Posterior vena cava (tissue), 2 donors: ENCODE measurements at regions not wholly inside any gene's neighbourhood (a gene's known extent, or its start where the extent isn't known, plus 50 kb on each side); places are given as distances from the start of the nearest gene placed in this dataset.

ENCODE experiments used
- DNase-seq: peaks from one replicate; pipeline ENCODE4 v3.0.0-alpha.2; 2020; ENCODE audit warnings: low spot score
- intact Hi-C, 2 donors: fragments of 100-400 bp; cut with DNase I; formaldehyde crosslinking; loops; one replicate each; pipeline versions ENCODE4 v1.14.1 to v1.14.2; 2022 to 2023
- donor health status: DM: yes; HTN: yes; CAD: no.
- donor health status: DM: yes; HTN: yes; CAD: no.

DNA sequence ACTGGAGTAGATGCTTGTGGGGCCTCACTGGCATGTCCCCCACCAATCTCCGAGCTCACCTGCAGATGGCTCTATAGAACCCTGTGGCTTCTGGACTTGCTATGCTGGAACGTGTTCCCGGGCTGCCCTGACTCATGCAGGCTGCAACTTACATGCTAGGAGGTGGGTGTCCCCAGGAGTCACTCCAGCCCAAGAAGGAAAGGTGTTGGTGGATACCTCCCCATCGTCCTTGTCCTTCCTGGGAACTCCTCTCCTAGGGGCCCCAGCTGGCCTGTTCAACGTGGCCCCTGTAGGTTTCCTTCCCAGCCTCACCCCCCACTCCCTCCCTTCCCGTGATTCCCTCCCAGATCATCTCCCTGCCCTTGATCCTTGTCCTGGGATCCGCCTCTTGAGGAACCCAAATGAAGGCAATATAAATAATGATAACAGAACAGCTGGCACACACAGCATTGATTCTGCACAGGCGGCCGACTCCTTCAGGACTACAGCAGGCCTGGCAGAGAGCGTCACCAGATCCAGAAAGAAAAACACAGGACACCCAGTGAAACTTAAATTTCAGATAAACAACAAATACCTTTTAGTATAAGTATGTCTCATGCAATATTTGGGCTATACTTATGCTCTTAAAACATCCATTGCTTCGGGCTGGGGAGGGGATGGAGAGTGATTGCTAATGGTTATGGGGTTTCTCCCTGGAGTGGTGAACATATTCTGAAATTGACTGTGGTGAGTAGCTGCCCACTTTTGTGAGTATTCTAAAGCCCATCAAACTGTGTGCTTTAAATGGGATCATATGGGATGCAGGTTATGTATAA is 221.1 kb upstream of the GSE1 start:
- intact Hi-C loops: no loop called here
- DNase-seq: peak; percentile 61

DNA sequence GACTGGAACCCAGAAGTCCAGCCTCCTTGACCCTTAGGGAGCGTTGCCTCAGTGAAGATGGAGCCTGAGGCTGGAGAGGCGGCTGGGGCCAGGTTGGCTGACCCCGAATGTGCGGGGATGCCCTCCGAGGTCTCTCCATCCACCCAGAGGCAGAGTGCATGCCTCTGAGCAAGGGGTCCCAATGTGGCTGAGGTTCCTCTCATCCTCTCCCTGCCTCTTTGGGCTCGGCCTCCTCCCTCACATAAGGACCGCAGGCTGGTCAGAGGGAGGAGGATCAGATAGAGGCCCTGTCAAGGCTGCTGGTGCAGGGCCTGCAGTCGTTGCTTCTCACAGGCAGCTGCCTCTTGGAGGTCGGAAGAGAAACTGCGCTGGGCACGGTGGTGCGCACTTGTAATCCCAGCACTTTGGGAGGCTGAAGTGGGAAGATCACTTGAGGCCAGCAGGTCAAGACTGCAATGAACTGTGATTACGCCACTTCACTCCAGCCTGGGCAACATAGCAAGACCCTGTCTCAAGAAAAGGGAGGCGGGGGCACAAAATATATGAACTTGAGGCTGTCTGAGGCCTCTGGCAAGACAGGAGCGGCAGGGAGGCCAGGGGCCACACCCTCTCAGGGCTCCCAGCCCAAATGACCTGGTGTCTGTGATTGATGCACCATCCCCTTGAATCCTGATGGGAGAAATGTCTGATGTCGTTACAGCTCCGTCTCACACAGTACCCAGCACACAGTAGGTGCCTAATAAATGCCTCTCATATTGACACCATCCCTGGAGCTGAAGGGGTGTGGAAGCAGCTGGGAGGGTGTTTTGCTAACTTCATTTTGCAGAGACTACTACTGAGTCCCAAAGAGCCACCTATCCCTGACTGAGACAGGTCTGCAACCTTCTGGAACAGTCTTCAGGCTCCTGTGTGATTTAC is 220.1 kb upstream of the GSE1 start:
- intact Hi-C loops: no loop called here
- DNase-seq: peak; percentile 72

DNA sequence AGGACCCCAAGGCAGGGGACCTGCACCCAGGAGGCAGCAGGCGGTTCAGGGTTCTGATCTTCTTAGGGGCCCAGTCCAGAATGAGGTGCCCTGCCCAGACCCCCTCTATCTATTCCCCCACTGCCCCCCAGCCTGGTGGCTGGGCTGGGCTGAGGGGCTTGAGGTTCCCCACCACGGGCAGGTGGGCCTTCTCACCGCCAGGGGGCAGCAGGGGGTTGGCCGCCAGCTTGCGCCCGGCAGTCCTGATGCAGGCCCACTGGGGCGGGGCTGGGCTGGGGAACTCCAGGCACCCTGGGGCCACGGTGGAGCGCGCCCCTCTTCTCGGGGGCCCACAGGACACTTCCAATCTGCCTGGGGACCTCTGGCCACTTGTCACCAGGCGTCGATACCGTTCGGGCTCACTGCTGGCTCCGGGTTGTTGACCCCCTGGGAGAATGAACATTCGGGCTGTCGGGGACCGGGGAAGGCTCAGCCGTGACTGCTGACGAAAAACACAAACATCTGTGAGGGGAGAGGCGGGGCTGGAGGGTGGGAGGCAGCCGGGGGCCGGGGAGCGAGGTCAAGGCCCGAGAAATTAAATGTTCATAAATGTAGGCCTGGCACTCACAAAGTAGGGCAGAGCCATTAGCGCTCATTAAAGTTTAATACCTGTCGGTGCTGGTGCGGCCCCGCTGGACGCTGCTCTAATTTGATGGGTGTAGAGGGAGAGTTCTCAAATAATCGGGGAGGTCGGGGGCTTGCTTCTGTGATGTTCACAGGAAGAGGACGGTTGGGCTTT is 219.3 kb upstream of the GSE1 start:
- intact Hi-C loops: no loop called here
- peak; percentile 89 for DNase-seq

DNA sequence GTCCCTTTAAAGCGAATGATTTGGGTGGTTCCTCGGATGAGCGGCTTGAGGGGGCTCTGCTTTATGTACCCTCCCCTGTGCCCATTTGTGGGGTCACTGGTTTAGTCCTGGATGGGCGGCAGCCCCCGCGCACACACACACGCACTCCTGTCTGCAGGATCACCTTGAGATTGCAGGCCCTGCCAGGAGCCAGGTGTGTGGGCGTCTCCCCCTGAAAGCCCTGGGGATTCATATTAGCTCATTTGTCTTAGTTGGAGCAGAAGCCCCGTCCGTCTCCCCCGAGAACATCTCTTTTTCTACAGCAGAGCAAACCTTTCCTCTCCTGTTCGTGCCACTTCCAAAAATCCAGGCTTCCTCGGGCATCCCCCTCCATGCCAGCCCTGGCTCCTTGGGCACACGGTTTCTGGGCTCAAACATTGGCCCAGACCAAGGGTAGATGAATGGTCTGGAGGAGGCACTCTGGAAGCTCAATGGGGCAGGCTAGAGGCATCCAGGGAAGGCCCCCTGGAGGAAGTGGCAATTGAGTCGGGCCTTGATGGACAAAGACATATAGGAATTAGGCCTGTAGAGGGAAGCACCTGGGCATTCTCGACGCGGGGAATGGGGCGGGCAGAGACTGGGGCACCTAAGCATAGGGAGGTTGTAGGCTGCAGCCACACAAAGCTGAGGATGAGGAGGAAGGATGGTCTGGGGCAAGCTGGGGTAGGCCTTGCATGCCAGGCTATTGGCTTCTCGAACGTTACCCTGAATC is 218.5 kb upstream of the GSE1 start:
- intact Hi-C loops: no loop called here
- DNase-seq: peak; percentile 58

DNA sequence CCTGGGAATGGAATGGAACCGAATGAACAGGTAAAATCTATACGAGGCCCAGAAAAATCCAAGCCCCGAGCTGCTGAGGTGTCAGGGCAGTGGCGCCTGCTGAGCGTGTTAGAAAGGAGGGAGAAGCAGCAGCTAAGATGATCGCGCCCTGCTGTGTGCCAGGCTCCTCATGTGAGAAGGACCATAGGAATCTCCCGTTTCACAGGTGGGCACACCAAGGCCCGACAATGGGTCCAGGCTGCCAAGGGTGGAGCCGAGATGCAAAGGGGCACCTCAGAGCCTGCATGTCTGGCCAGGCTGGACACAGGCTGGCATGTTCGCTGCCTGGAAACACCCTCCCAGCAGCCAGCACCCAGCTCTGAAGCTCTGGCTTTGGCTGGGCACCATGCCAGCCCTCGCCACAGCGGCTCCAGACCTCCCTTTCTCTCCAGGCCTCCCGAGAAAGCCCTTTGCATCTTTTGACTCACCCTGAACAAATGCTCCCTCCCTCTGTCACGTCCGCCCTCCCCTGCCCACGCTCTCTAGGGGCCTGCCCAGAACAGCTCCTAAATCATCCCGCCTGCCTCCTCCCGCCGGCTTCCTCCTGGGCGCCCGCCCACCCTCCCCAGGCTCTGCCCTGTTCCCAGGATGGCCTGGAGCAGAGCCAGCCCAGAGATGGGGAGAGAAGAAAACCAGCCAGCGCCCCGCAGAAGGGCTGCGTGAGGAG is 217.8 kb upstream of the GSE1 start:
- DNase-seq: peak; percentile 95
- intact Hi-C loops: no loop called here

DNA sequence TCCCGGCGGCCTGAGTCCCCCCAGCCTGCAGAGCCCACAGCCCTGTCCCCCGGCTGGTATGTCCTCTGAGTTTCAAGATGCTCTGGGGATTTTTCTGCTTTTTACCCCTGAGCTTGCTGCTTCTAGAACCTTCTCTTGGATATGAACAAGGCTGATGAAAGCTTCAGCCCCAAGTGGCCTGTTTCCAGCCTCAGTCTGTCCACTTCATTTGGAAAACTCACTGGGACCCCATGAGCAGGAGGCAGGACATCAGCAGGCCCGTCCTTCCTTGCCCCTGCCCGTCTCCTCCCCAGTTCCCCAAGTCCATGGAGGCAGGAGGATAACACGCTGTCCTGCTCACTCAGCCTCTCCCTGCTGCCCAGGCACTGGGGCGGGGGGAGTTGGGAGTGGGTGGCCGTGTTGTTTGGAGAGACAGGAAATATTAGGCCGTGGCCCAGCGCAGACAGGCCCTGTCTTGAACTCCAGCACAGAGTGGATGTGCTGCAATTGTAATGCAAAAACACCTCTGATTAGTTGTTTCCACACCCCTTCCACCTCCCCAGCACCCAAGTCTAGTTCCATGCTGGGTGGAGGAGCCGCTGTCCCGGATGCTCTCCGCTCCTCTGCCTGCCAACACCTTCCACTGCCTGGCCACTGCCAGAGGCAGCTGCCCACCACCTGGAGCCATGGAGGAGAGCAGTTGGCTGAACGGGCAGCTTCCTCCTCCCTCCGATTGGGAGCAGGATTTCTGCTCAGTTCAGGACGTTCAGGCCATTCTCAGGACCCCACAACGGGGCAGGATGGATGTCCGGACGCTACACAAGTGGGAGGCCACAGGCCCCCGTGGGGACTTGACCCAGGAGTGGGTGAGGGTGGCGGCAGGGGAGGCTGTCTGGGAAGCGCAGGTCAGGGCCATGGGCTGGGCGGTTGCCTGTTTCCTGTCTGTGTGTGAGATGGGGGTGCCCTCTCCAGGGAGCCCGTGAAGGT is 216.9 kb upstream of the GSE1 start:
- intact Hi-C loops: no loop called here
- DNase-seq: peak; percentile 82

DNA sequence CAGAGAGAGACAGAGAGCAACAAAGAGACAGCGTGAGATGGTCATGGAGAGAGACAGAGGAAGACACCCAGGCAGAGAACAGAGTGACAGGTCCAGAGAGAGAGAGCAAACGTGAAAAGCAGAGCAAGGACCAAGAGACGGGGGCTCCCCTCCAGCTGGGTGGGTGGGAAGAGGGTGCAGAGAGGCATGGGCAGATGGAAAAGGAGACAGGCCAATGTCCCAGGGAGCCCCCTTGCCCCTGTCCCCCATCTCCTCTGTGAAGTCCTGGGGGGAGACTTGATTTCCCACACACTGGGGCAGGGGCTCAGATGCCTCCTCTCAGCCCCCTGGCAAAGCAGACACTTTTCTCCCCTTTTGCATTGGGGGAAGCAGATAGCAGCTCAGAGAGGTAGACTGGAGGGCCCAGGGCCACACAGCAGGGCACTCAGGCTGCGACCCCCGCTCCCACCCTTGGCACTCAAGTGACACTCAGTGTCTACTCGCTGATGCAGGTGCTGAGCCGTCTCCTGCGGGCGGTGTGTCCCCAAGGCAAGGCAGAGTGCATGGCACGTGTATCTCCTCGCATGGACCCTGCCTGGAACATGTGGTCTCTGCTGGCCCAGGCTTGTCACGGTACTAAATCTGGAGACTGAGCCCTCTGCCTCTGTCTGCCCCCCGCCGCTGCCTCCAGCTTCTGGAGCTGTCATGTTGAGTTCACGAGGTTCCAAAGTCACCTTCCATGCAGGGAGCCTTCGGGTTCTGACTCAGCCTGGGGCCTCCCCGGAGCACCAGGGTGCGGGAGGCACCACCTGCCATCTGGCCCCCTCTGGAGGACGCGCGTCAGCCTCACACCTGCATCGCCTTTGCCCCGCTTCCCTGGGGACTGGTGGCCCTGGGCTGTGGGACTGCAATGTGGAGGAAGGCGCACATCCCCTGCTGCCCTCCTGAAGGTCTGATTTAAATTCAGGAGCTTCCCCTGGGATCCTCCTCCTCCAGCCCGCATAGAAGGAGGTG is 215.9 kb upstream of the GSE1 start:
- intact Hi-C loops: no loop called here
- DNase-seq: peak; percentile 79

DNA sequence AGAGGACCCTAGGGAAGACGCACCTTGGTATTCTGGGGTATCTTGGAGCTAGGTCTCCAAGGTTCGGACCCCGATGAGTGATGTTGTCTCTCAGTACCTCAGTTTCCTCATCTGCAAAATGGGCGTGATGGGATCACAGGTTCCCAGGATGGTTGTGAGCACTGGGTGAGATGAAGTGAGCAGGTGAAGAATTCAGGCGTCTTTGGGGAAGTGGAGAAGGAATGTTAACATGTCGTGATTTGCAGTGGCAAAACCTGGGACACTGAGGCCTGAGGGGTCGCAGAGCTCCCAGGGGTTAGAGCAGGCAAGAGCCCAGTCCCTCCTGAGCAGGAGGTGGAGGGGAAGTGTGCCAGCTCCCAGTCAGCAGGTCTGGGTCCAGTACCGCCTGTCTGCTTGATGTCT is 215.1 kb upstream of the GSE1 start:
- DNase-seq: peak; percentile 48
- intact Hi-C loops: no loop called here

DNA sequence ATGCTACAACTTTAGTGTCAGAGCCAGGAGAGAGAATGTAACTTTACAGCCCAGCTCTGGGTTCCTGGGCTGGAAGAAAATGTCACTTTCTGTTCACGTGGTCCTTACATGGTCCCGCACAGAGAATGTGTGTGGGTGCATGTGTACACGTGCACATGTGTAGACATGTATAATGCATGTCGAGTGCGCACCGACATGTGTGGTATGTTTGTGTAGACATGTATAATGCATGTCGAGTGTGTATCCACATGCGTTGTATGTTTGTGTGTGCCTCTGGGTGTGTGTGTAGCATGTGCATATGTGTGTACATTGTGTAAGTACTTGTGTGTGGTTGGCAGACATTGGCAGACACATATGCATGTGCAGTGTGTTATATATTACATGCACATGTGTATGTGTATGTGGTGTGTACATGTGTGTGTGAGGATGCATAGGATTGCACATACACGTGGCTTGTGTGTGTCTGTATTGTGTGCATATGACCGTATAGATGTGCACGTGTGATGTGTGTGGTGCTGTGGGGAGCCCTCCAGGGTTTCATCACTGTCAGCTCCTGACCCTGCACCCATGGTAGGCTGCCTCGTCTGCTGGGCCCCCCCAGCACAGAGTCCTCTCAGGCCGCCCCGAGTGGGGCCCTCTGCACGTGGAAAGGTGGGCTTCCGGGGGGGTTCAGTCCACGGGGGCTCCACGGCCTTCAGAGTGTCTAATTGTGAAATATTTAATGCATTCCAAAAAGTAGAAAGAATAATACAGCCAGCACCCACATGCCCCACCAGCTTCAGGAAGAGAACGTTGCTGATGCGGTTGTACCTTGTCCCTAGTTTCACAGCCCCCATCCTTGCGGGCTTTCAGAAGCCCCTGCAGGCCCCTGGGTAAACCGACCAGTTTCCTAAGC is 214.2 kb upstream of the GSE1 start:
- DNase-seq: peak; percentile 54
- intact Hi-C loops: loop anchor here in 1 of 2 donors (1.0 kb wide), 1 partner anchor 34 kb away; no protein-coding TSS in a partner anchor

DNA sequence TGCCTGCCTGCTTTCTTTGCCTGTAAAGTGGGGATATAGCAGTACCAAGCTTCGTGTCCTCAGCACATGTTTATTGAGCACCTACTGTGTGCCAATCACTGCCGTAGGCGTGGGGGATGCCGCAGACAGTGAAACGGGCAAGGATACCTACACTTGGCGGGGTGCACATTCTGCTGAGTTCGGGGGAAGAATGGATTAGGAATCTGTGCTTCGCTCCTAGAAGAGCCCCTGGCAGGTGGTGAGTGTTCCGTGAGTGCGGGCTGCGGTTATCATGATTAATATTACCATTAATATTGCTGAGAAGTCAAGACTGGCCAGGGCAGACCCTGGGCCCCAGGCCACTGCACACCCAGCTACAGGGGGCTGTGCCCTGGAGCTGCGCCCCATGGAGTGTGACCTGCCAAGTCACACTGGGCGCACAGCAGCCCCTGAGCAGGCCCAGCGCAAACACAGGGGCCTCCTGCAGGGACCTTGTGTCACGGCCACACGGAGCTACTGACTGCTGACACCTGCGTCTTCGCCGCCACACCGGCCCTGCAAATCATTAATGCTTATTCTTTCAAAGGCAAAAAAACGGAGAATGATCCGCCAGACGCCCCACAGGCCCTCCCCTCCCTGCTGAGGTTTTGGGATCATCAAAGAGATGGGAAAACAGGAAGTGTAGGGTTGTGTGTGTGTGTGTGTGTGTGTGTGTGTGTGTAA is 213.4 kb upstream of the GSE1 start:
- intact Hi-C loops: loop anchor here in 1 of 2 donors (1.0 kb wide), 1 partner anchor 34 kb away; no protein-coding TSS in a partner anchor
- DNase-seq: peak; percentile 32

DNA sequence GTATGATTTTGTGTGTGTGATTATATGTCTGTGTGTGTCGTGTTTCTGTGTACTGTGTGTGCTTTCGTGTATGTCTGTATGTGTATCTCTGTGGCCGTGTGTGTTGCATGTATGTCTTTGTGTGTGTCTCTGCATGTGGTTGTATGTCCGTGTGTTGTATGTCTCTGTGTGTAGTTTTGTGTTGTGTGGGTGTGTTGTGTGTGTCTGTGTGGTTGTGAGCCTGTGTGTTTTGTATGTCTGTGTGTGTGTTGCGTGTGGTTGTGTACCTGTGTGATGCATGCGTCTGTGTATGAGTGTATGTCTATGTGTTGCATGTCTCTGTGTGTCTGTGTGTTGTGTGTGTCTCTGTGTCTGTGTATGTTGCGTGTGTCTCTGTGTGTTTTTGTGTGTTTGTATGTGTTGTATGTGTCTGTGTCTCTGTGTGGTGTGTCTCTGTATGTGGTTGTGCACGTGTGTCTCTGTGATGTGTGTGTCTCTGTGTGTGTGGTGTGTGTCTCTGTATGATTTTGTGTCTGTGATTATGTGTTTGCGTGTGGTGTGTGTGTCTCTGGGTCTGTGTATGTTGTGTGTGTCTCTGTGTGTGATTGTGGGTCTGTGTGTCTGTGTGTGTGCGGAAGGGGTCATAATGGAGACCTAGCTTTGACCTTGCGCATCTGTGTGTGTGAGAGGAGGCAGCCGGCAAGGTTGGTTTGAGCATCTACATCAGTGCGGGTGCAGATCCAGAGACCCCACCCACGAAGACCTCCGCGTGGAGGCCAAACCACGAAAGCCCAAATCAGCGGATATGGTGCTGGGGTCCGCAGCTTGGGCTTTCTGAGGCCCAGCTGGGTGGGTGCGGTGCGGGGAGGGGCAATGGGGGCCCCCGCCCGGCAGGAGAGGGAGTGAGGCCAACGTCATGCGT is 212.6 kb upstream of the GSE1 start:
- intact Hi-C loops: no loop called here
- peak; percentile 68 for DNase-seq

DNA sequence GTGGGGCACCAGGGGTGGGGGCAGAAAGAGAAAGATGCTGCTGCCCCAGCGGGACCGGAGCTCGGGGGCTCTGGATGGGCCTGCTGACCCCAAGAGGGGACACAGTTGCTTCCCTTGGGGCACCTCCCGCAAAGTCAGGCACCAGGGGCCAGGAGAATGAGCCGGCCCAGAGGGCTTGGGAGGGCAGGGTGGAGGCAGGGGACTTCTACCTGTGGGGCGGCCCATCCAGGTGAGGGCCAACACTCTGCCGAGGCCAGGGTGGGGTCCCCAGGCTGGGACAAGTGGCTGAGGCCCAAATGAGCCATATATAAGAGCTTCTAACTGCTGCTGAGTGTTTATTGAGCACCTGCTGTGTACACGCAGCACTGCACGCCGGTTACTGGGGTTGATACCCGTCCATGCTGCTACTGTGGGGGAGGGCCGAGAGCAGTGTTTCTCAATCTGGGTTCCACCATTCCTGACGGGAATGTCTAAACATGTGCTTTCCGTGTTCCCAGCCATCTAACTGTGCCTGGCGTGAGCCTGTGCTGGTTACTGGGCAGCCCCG is 211.7 kb upstream of the GSE1 start:
- intact Hi-C loops: no loop called here
- DNase-seq: peak; percentile 74
